Smooth muscle cell (in vitro differentiated cells): ENCODE measurements at regions not wholly inside any gene's neighbourhood (a gene's known extent, or its start where the extent isn't known, plus 50 kb on each side); places are given as distances from the start of the nearest gene placed in this dataset.

ENCODE experiments used
- DNase-seq: peaks from one replicate; lab custom pipeline; 2025; ENCODE audit not compliant: unreplicated experiment; lab: John Stamatoyannopoulos, UW
- H2AFZ ChIP-seq: fragments of 200-600 bp; sonication (generic); 2 replicates; pipeline ENCODE4 v1.6.0; 2016; ENCODE audit warnings: antibody characterized with exemption, low read depth, mild to moderate bottlenecking
- H3F3A ChIP-seq: fragments of 200-600 bp; sonication (generic); 2 replicates; pipeline ENCODE4 v1.6.0; 2017; ENCODE audit warnings: antibody characterized with exemption, low read depth
- H3K27ac ChIP-seq: fragments of 200-600 bp; sonication (generic); 2 replicates; pipeline ENCODE4 v1.5.1; 2016; ENCODE audit warnings: low read depth, mild to moderate bottlenecking
- H3K27me3 ChIP-seq: fragments of 200-600 bp; sonication (generic); 2 replicates; pipeline ENCODE4 v1.6.1; 2016; ENCODE audit warnings: low read depth, mild to moderate bottlenecking
- H3K36me3 ChIP-seq: fragments of 200-600 bp; sonication (generic); 2 replicates; pipeline ENCODE4 v1.5.1; 2016; ENCODE audit warnings: low read depth
- H3K4me1 ChIP-seq: fragments of 200-600 bp; sonication (generic); 2 replicates; pipeline ENCODE4 v1.5.1; 2016; ENCODE audit warnings: low read depth
- H3K4me2 ChIP-seq: fragments of 200-600 bp; sonication (generic); 2 replicates; pipeline ENCODE4 v1.6.0; 2016; ENCODE audit warnings: mild to moderate bottlenecking
- H3K4me3 ChIP-seq: fragments of 200-600 bp; sonication (generic); 2 replicates; pipeline ENCODE4 v1.5.1; 2016; ENCODE audit warnings: mild to moderate bottlenecking
- H3K79me2 ChIP-seq: fragments of 200-600 bp; sonication (generic); 2 replicates; pipeline ENCODE4 v1.6.0; 2016; ENCODE audit warnings: low read depth, mild to moderate bottlenecking
- H3K9ac ChIP-seq: fragments of 200-600 bp; sonication (generic); 2 replicates; pipeline ENCODE4 v1.6.0; 2016; ENCODE audit warnings: low read depth
- H3K9me3 ChIP-seq: fragments of 200-600 bp; sonication (generic); replicated peaks from 2 replicates; pipeline ENCODE4 v1.5.1; 2016; ENCODE audit warnings: low read depth
- H4K20me1 ChIP-seq: fragments of 200-600 bp; sonication (generic); 2 replicates; pipeline ENCODE4 v1.6.0; 2016; ENCODE audit warnings: low read depth
- CTCF ChIP-seq: fragments of 200-600 bp; sonication (generic); IDR thresholded peaks from 2 replicates; pipeline ENCODE4 v1.5.1; 2017; ENCODE audit warnings: borderline replicate concordance, mild to moderate bottlenecking, antibody characterized with exemption; ENCODE audit not compliant: insufficient read depth, poor library complexity, severe bottlenecking
- WGBS: methylation state at CpG from one replicate; pipeline ENCODE4 v1.1.7; 2016; ENCODE audit warnings: low lambda C conversion rate; 5-methylcytosine and 5-hydroxymethylcytosine counted together

DNA sequence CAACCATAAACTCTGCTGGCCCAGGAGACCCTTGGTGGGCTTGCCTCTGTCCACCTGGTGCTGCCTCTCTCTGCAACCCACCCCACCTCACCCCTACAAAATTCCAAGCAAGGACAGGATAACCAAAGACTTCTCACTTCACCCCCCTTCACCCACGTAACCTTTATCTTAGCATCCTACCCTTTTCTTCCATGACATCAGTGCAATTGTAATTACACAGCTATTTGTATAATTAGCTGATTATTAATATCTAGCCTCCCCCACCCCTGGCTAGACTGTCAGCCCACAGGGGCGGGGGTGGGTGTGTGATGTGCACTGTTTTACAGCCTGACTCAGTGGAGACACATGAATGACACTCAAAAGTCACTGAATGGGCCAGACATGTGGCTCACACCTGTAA, 262.2 kb downstream of the MRTFB start:
- peaks cover 5% of the 10 kb centered on the region for H3K79me2 ChIP-seq
- H3K4me2 ChIP-seq = no peak overlapping the region
- peak overlapping the region; percentile 85 for H3K27ac ChIP-seq
- no peaks in the 10 kb centered on the region for H3K4me1 ChIP-seq
- H3K27me3 ChIP-seq = no peaks in the 10 kb centered on the region
- H3K4me3 ChIP-seq = no peak overlapping the region
- peaks cover 2% of the 10 kb centered on the region for H3K36me3 ChIP-seq
- H3K9ac ChIP-seq = no peak overlapping the region
- no peaks in the 10 kb centered on the region for H3K9me3 ChIP-seq
- H3F3A ChIP-seq = no peaks in the 10 kb centered on the region
- peaks cover 14% of the 10 kb centered on the region for H4K20me1 ChIP-seq
- no peak overlapping the region for H2AFZ ChIP-seq
- WGBS = 81% methylated on average over 2 of the region's 2 CpGs
- DNase-seq = no peak
- TF ChIP-seq CTCF = no peak

GRCh38 chr16:14331020-14331419, 259.9 kb downstream of the MRTFB start:
- no peak overlapping the region for H2AFZ ChIP-seq
- no peaks in the 10 kb centered on the region for H3F3A ChIP-seq
- H3K9ac ChIP-seq = no peak overlapping the region
- H4K20me1 ChIP-seq = peaks cover 37% of the 10 kb centered on the region
- no peak for TF ChIP-seq CTCF
- peaks cover 6% of the 10 kb centered on the region for H3K4me1 ChIP-seq
- H3K27ac ChIP-seq = no peak overlapping the region
- 92% methylated on average over 2 of the region's 2 CpGs for WGBS
- H3K9me3 ChIP-seq = no peaks in the 10 kb centered on the region
- H3K4me3 ChIP-seq = no peak overlapping the region
- peaks cover 5% of the 10 kb centered on the region for H3K36me3 ChIP-seq
- peaks cover 14% of the 10 kb centered on the region for H3K79me2 ChIP-seq
- no peak overlapping the region for H3K4me2 ChIP-seq
- H3K27me3 ChIP-seq = no peaks in the 10 kb centered on the region
- DNase-seq = no peak

DNA sequence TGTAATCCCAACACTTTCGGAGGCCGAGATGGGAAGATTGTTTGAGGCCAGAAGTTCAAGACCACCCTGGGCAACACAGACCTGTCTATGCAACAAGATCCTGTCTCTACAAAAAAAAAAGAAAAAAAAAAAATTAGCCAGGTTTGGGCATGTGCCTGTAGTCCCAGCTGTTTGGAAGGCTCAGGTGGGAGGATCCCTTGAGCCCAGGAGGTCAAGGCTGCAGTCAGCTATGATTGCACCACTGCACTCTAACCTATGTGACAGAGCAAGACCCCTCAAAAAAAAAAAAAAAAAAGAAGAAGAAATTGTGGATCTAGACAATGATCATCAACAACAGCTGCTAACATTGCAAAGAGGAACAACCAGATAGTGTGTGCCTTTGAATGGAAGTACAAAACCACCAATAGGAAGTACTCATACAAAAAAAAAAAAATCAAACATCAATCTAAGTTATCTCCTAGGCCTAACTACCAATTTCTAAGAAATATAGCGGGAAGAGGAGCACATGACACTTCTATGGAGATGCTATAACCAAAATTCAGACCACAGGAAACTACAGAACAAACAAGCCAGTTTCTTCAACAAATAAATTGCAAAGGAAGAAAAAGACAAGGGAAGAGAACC, 258.7 kb downstream of the MRTFB start:
- no peak overlapping the region for H3K4me3 ChIP-seq
- H4K20me1 ChIP-seq = peaks cover 49% of the 10 kb centered on the region
- H3K36me3 ChIP-seq = peaks cover 5% of the 10 kb centered on the region
- H3K79me2 ChIP-seq = peaks cover 14% of the 10 kb centered on the region
- H3F3A ChIP-seq = no peaks in the 10 kb centered on the region
- no peak overlapping the region for H3K27ac ChIP-seq
- DNase-seq = no peak
- WGBS = 99% methylated on average over 3 of the region's 3 CpGs
- H3K4me2 ChIP-seq = no peak overlapping the region
- H3K27me3 ChIP-seq = no peaks in the 10 kb centered on the region
- no peaks in the 10 kb centered on the region for H3K9me3 ChIP-seq
- TF ChIP-seq CTCF = no peak
- H3K9ac ChIP-seq = no peak overlapping the region
- no peak overlapping the region for H2AFZ ChIP-seq
- peaks cover 8% of the 10 kb centered on the region for H3K4me1 ChIP-seq
